Uterus (tissue), 2 donors: ENCODE measurements at regions not wholly inside any gene's neighbourhood (a gene's known extent, or its start where the extent isn't known, plus 50 kb on each side); places are given as distances from the start of the nearest gene placed in this dataset.
"Not testable (repeated sequence)": the region's sequence is repeated elsewhere in the genome, so short reads cannot be mapped to it uniquely, and the experiment has no call there.

Experiments used
- POLR2A ChIP-seq, 2 donors: fragments of 450-650 bp; IDR thresholded peaks; one replicate each; pipeline ENCODE4 v1.6.1; 2016; ENCODE audit warnings: antibody characterized with exemption in 2 of 2, mild to moderate bottlenecking in 1 of 2, moderate library complexity in 1 of 2
- TF ChIP-seq, protein P1 (sequence below), 4 experiments: fragments of 200-600 bp in 2 of 4; fragments of 450-650 bp in 2 of 4; sonication (generic) in 2 of 4; IDR thresholded peaks; one replicate each; pipeline ENCODE4 v1.5.1; 2016 to 2019; ENCODE audit warnings: antibody characterized with exemption in 4 of 4, mild to moderate bottlenecking in 2 of 4, moderate library complexity in 1 of 4

DNA sequence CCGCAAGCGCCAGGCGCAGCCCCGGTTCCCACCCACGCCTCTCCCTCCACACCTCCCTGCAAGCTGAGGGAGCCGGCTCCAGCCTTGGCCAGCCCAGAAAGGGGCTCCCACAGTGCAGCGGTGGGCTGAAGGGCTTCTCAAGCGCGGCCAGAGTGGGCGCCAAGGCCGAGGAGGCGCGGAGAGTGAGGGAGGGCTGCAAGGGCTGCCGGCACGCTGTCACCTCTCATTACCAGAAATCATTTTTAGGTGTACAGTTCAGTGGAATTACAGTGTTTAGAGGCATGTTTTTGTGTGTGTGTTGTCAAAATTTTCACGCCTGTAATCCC is 94.8 kb upstream of the KDM7A start:
- TF ChIP-seq, protein P1, sequence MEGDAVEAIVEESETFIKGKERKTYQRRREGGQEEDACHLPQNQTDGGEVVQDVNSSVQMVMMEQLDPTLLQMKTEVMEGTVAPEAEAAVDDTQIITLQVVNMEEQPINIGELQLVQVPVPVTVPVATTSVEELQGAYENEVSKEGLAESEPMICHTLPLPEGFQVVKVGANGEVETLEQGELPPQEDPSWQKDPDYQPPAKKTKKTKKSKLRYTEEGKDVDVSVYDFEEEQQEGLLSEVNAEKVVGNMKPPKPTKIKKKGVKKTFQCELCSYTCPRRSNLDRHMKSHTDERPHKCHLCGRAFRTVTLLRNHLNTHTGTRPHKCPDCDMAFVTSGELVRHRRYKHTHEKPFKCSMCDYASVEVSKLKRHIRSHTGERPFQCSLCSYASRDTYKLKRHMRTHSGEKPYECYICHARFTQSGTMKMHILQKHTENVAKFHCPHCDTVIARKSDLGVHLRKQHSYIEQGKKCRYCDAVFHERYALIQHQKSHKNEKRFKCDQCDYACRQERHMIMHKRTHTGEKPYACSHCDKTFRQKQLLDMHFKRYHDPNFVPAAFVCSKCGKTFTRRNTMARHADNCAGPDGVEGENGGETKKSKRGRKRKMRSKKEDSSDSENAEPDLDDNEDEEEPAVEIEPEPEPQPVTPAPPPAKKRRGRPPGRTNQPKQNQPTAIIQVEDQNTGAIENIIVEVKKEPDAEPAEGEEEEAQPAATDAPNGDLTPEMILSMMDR (IDR thresholded peaks at IDR 0.05) = not testable (repeated sequence)
- not testable (repeated sequence) for TF ChIP-seq POLR2A (IDR thresholded peaks at IDR 0.05)
